ENCODE measurements at regions not wholly inside any gene's neighbourhood (a gene's known extent, or its start where the extent isn't known, plus 50 kb on each side); places are given as distances from the start of the nearest gene placed in this dataset.
"Not testable (repeated sequence)": the region's sequence is repeated elsewhere in the genome, so short reads cannot be mapped to it uniquely, and the experiment has no call there.

DNA sequence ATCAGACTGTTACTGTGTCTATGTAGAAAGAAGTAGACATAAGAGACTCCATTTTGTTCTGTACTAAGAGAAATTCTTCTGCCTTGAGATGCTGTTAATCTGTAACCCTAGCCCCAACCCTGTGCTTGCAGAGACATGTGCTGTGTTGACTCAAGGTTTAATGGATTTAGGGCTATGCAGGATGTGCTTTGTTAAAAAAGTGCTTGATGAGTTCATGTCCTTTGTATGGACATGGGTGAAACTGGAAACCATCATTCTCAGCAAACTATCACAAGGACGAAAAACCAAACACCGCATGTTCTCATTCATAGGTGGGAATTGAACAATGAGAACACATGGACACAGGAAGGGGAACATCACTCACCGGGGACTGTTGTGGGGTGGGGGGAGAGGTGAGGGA lies 1398.7 kb downstream of the UQCRFS1 start:
- TF ChIP-seq CTCF (IDR thresholded peaks at IDR 0.05; ENCODE audit: insufficient read depth, low read length); POLR2AphosphoS5 (IDR thresholded peaks at IDR 0.05; ENCODE audit: low read depth): not testable (repeated sequence)
- TF ChIP-seq, protein P1, sequence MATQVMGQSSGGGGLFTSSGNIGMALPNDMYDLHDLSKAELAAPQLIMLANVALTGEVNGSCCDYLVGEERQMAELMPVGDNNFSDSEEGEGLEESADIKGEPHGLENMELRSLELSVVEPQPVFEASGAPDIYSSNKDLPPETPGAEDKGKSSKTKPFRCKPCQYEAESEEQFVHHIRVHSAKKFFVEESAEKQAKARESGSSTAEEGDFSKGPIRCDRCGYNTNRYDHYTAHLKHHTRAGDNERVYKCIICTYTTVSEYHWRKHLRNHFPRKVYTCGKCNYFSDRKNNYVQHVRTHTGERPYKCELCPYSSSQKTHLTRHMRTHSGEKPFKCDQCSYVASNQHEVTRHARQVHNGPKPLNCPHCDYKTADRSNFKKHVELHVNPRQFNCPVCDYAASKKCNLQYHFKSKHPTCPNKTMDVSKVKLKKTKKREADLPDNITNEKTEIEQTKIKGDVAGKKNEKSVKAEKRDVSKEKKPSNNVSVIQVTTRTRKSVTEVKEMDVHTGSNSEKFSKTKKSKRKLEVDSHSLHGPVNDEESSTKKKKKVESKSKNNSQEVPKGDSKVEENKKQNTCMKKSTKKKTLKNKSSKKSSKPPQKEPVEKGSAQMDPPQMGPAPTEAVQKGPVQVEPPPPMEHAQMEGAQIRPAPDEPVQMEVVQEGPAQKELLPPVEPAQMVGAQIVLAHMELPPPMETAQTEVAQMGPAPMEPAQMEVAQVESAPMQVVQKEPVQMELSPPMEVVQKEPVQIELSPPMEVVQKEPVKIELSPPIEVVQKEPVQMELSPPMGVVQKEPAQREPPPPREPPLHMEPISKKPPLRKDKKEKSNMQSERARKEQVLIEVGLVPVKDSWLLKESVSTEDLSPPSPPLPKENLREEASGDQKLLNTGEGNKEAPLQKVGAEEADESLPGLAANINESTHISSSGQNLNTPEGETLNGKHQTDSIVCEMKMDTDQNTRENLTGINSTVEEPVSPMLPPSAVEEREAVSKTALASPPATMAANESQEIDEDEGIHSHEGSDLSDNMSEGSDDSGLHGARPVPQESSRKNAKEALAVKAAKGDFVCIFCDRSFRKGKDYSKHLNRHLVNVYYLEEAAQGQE (IDR thresholded peaks at IDR 0.05; ENCODE audit: insufficient replicate concordance, low read depth), result not testable (repeated sequence)
